AG04449 (cell line): ENCODE measurements at regions not wholly inside any gene's neighbourhood (a gene's known extent, or its start where the extent isn't known, plus 50 kb on each side); places are given as distances from the start of the nearest gene placed in this dataset.

ENCODE experiments used
- CTCF ChIA-PET: fragments of 350-600 bp; formaldehyde crosslinking; extraction: SDS; loops from one replicate; lab custom pipeline; 2021; ENCODE audit warnings: antibody characterized with exemption; lab: Yijun Ruan, JAX
- POLR2A ChIA-PET: fragments of 400-600, 350-600 bp; formaldehyde crosslinking; extraction: SDS; loops from one replicate; lab custom pipeline; 2020; ENCODE audit warnings: antibody characterized with exemption, inconsistent platforms; lab: Yijun Ruan, JAX
- DNase-seq: peaks from one replicate; pipeline ENCODE4 v3.0.0-alpha.2; 2010; ENCODE audit warnings: low read depth, low spot score
- H3K4me3 ChIP-seq: 2 replicates; pipeline ENCODE4 v1.5.1; 2011; ENCODE audit warnings: low read depth, mild to moderate bottlenecking, control low read depth, low read length
- TF ChIP-seq, protein P1 (sequence below): IDR thresholded peaks from one replicate; pipeline ENCODE4 v1.5.1; 2011; ENCODE audit warnings: mild to moderate bottlenecking, moderate library complexity, low read length, control low read depth, inconsistent platforms; ENCODE audit not compliant: insufficient read depth; ENCODE audit errors: missing control alignments

DNA sequence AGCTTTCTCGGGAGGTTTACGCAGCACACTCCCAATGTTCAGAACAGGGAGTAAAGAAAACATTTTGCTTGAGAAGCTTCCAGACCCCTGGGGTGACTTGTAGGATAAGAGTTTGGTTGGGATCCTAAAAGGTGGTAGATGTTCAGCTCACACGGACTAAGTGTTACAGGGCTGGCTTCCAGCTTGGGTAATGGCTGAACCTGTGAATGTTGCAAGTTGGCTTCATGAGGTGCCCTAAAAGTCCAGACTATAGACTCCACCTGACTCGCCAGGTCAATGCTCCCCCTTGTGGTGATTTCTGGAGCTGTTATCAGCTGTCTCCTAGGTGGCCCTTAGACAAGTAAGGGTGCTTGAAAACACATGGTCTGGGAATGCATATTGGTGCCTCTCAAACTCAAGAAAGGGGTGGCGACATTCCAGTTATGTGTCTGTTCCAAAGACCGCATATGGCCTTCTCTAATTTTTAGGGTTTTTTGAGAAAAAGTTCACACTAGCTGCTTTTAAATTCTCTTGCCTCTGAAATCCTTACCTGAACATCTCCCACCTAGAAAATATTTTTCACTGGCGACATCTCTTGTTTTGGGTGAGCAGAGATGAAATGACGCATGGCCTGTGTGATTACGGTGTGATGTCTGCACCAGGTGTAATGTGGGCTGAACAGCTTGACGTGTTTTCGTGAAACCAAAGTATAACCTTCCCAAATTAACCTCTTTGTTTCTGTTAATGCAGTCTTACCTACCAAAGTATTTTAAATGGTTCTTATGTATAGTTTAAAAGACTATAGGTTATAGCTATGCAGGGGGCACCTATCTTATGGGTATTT lies 175.7 kb upstream of the KBTBD8 start:
- DNase-seq: no peak
- no peak overlapping the region for H3K4me3 ChIP-seq
- CTCF ChIA-PET: interaction anchor here (0.6 to 13.2 kb wide), 73 partner anchors 8 to 579 kb away, joined by 3 to 248 read pairs (median 4); partner anchors contain the start of gene LRIG1
- POLR2A ChIA-PET: no interaction called here
- TF ChIP-seq, protein P1, sequence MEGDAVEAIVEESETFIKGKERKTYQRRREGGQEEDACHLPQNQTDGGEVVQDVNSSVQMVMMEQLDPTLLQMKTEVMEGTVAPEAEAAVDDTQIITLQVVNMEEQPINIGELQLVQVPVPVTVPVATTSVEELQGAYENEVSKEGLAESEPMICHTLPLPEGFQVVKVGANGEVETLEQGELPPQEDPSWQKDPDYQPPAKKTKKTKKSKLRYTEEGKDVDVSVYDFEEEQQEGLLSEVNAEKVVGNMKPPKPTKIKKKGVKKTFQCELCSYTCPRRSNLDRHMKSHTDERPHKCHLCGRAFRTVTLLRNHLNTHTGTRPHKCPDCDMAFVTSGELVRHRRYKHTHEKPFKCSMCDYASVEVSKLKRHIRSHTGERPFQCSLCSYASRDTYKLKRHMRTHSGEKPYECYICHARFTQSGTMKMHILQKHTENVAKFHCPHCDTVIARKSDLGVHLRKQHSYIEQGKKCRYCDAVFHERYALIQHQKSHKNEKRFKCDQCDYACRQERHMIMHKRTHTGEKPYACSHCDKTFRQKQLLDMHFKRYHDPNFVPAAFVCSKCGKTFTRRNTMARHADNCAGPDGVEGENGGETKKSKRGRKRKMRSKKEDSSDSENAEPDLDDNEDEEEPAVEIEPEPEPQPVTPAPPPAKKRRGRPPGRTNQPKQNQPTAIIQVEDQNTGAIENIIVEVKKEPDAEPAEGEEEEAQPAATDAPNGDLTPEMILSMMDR: peak; percentile 77

DNA sequence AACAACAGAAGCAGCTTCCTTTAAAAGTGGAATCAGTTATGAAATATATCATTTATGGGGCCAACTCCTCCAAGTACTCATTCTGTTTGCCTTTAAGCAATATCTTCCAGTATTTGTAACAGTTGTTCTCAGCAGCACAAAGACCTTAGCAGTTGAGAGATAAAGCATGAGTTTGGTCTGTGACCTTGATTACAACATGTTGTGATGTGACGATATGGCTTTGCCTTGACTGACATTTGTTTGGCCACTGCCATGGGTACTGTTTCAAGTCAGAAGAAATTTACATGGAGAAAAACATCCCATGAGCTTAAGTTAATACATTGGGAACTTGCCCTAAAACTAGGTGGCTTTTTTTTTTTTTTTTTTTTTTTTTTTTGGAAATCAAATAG lies 175.1 kb upstream of the KBTBD8 start:
- ChIA-PET POLR2A (no interaction called here), CTCF (interaction anchor here (0.9 to 13.2 kb wide), 44 partner anchors 8 to 579 kb away, joined by 3 to 248 read pairs (median 6); partner anchors contain the start of gene LRIG1)
- DNase-seq: no peak
- TF ChIP-seq, protein P1: no peak
- H3K4me3 ChIP-seq: no peak overlapping the region

DNA sequence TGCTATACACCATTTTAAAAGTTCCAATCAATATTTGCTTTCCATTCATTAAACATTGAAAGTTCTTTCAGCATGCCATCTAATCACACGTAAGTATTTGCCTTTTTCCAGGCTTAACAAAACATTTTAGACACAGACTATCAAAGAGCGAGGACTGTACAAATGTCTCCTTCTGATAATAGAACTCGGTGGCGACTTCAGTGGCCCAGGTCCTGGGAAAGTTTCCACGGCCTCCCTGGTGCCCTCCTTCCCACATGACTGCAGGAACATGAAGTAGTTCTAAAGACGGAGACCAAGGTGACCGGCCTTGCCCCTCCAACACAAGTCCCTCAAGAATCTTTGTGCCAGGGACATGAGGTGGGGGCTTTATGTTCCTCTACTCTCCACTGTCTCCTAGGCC lies 174.6 kb upstream of the KBTBD8 start:
- TF ChIP-seq, protein P1: no peak
- DNase-seq: no peak
- CTCF ChIA-PET: interaction anchor here (0.9 to 13.2 kb wide), 14 partner anchors 8 to 571 kb away, joined by 3 to 248 read pairs (median 16); no protein-coding TSS in a partner anchor
- no peak overlapping the region for H3K4me3 ChIP-seq
- POLR2A ChIA-PET: no interaction called here

DNA sequence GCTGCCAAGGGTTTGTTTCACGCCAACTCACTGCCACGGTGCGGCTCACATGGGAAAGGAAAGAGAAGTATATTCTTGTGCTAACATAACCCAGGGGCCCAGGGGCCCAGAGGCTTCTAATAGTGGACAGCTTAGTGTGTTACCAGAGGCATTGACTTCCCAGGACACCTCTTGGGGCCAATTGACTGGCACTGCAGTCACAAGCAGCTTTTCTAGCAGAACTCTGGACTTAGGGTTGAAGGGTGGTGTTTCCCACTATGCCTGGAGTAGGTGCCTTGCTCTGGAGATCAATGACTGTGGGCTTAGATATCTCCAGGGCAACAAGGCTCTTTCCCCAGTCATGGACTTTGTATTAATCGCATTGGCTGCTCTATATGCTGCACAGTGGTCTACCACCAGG lies 172.7 kb upstream of the KBTBD8 start:
- no peak for DNase-seq
- TF ChIP-seq, protein P1: no peak
- ChIA-PET CTCF (interaction anchor here (0.5 to 13.2 kb wide), 8 partner anchors 9 to 573 kb away, joined by 3 to 248 read pairs (median 5); no protein-coding TSS in a partner anchor), POLR2A (no interaction called here)
- no peak overlapping the region for H3K4me3 ChIP-seq

DNA sequence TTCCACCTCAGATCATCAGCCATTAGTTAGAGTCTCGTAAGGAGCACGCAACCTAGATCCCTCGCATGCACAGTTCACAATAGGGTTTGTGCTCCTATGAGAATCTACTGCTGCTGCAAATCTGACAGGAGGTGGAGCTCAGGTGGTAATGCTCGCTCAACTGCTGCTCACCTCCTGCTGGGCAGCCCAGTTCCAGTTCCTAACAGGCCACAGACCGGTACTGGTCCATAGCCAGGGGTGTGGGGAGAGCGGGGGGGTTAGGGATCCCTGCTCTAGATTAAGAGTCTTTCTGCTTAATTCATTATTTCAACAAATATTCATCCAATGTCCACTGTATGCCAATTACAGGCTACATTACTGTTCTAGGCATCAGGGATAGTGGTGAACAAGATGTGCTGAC lies 170.4 kb upstream of the KBTBD8 start:
- POLR2A ChIA-PET: no interaction called here
- TF ChIP-seq, protein P1: no peak
- CTCF ChIA-PET: interaction anchor here (1.0 to 13.2 kb wide), 9 partner anchors 8 to 575 kb away, joined by 3 to 223 read pairs (median 8); no protein-coding TSS in a partner anchor
- no peak overlapping the region for H3K4me3 ChIP-seq
- DNase-seq: no peak

DNA sequence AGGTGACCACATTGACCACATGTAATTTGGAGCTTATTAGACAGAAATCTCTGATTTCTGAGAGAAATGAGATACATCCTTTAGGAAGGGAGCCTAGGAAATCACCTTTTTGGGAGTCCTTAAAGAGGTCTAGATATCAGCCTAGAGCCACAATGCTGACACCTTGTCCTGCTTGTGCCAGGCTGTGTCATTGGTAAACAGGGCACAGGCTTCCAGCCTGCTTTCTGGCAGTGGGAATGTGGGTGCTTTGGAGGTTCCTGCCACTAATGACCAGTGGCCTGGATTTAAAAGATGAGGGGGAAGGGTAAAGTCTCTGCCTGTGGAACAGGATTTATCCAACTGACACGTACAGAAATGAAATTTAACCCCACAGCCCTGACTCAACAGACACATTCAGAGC lies 169.8 kb upstream of the KBTBD8 start:
- no peak overlapping the region for H3K4me3 ChIP-seq
- no peak for DNase-seq
- POLR2A ChIA-PET: no interaction called here
- TF ChIP-seq, protein P1: no peak
- CTCF ChIA-PET: interaction anchor here (1.0 to 13.2 kb wide), 10 partner anchors 9 to 576 kb away, joined by 3 to 223 read pairs (median 6); no protein-coding TSS in a partner anchor
